SK-N-SH (cell line): ENCODE measurements at regions not wholly inside any gene's neighbourhood (a gene's known extent, or its start where the extent isn't known, plus 50 kb on each side); places are given as distances from the start of the nearest gene placed in this dataset.

Experiments used
- CTCF ChIA-PET: fragments of 300-600, 350-600 bp; formaldehyde crosslinking; extraction: SDS; loops from one replicate; lab custom pipeline; 2021; lab: Yijun Ruan, JAX
- POLR2A ChIA-PET: fragments of 350-600 bp; sonication (Branson Sonifier 250); formaldehyde crosslinking; extraction: SDS; loops from one replicate; lab custom pipeline; 2020; ENCODE audit warnings: antibody characterized with exemption, inconsistent platforms; lab: Yijun Ruan, JAX
- DNase-seq: peaks from one replicate; pipeline ENCODE4 v3.0.0; 2012
- H2AFZ ChIP-seq: fragments of 200-600 bp; sonication (generic); 2 replicates; pipeline ENCODE4 v1.8.1; 2016; ENCODE audit warnings: antibody characterized with exemption, mild to moderate bottlenecking, low read depth
- H3F3A ChIP-seq: fragments of 200-600 bp; sonication (generic); replicated peaks from 2 replicates; pipeline ENCODE3; 2016; ENCODE audit warnings: antibody characterized with exemption, mild to moderate bottlenecking; ENCODE audit not compliant: insufficient read depth
- H3K27ac ChIP-seq, 2 experiments: fragments of 200-500 bp in 1 of 2; fragments of 200-600 bp in 1 of 2; sonication (Bioruptor generic) in 1 of 2; sonication (generic), shearing (Covaris generic) in 1 of 2; 2 replicates each; pipeline versions ENCODE4 v1.5.1 to v1.6.1; 2014 to 2016; ENCODE audit warnings: low read depth in 2 of 2, inconsistent platforms in 1 of 2, low read length in 1 of 2, mild to moderate bottlenecking in 1 of 2, mixed read lengths in 1 of 2
- H3K27me3 ChIP-seq: fragments of 200-600 bp; sonication (generic), shearing (Covaris generic); 2 replicates; pipeline ENCODE4 v1.6.1; 2016; ENCODE audit warnings: mixed run types; ENCODE audit not compliant: insufficient read depth
- H3K36me3 ChIP-seq, 2 experiments: fragments of 200-500 bp in 1 of 2; fragments of 200-600 bp in 1 of 2; sonication (Bioruptor generic) in 1 of 2; sonication (generic) in 1 of 2; replicated peaks in 1 of 2; 2 replicates each; pipeline versions ENCODE3 to v1.5.1; 2014 to 2016; ENCODE audit warnings: low read length in 1 of 2, mild to moderate bottlenecking in 1 of 2; ENCODE audit not compliant: insufficient read depth in 2 of 2, control insufficient read depth in 1 of 2
- H3K4me1 ChIP-seq, 2 experiments: fragments of 200-500 bp in 1 of 2; fragments of 200-600 bp in 1 of 2; sonication (Bioruptor generic) in 1 of 2; sonication (generic), shearing (Covaris generic) in 1 of 2; 2 replicates each; pipeline versions ENCODE4 v1.5.1 to v1.6.1; 2014 to 2016; ENCODE audit warnings: low read depth in 1 of 2, low read length in 1 of 2, mixed run types in 1 of 2; ENCODE audit not compliant: insufficient read depth in 2 of 2, control insufficient read depth in 1 of 2
- H3K4me2 ChIP-seq: fragments of 200-600 bp; sonication (generic), shearing (Covaris generic); 2 replicates; pipeline ENCODE4 v1.6.1; 2017; ENCODE audit warnings: mixed run types
- H3K4me3 ChIP-seq, 2 experiments: fragments of 200-500 bp in 1 of 2; fragments of 200-600 bp in 1 of 2; sonication (Bioruptor generic) in 1 of 2; sonication (generic), shearing (Covaris generic) in 1 of 2; 2 replicates each; pipeline versions ENCODE4 v1.5.1 to v1.8.1; 2014 to 2016; ENCODE audit warnings: low read depth in 2 of 2, inconsistent platforms in 1 of 2, low read length in 1 of 2, mild to moderate bottlenecking in 1 of 2, mixed read lengths in 1 of 2, moderate library complexity in 1 of 2
- H3K79me2 ChIP-seq: fragments of 200-600 bp; sonication (generic); 2 replicates; pipeline ENCODE4 v1.8.1; 2017; ENCODE audit warnings: mild to moderate bottlenecking; ENCODE audit not compliant: insufficient read depth
- H3K9ac ChIP-seq: fragments of 200-600 bp; sonication (generic); 2 replicates; pipeline ENCODE4 v1.6.1; 2017; ENCODE audit warnings: mixed run types
- H3K9me2 ChIP-seq: fragments of 200-600 bp; sonication (generic); 2 replicates; pipeline ENCODE4 v1.6.1; 2017; ENCODE audit warnings: mixed run types
- H3K9me3 ChIP-seq: fragments of 200-600 bp; sonication (generic); 2 replicates; pipeline ENCODE4 v1.6.1; 2017; ENCODE audit warnings: mixed run types, mild to moderate bottlenecking, moderate library complexity
- H4K20me1 ChIP-seq: fragments of 200-600 bp; sonication (generic); 2 replicates; pipeline ENCODE4 v1.6.1; 2017; ENCODE audit warnings: mild to moderate bottlenecking, mixed run types; ENCODE audit not compliant: insufficient read depth
- ELF1 ChIP-seq: IDR thresholded peaks from 2 replicates; pipeline ENCODE4 v1.4.0; 2012
- FOSL2 ChIP-seq: IDR thresholded peaks from 2 replicates; pipeline ENCODE4 v1.4.0; 2012; ENCODE audit warnings: low read depth, mild to moderate bottlenecking, moderate library complexity, borderline replicate concordance
- FOXM1 ChIP-seq: IDR thresholded peaks from 2 replicates; pipeline ENCODE4 v1.4.0; 2012; ENCODE audit warnings: low read depth, mild to moderate bottlenecking
- GATA2 ChIP-seq: sonication (generic); formaldehyde crosslinking; IDR thresholded peaks from 2 replicates; pipeline ENCODE4 v1.5.0; 2020; ENCODE audit warnings: mild to moderate bottlenecking, missing genetic modification reagents
- RCOR1 ChIP-seq: fragments of 150-350 bp; IDR thresholded peaks from 2 replicates; pipeline ENCODE4 v1.6.1; 2017; ENCODE audit warnings: antibody characterized with exemption, low read length
- SMC3 ChIP-seq: IDR thresholded peaks from 2 replicates; pipeline ENCODE4 v1.6.1; 2012; ENCODE audit warnings: low read depth, low read length, improper control_type of control experiment
- TCF12 ChIP-seq: IDR thresholded peaks from 2 replicates; pipeline ENCODE4 v1.4.0; 2012
- USF2 ChIP-seq: fragments of 150-350 bp; IDR thresholded peaks from 2 replicates; pipeline ENCODE4 v1.6.1; 2017; ENCODE audit warnings: antibody characterized with exemption, low read length, low read depth, borderline replicate concordance
- WGBS: methylation state at CpG from one replicate; pipeline ENCODE4 v1.1.6; 2017; ENCODE audit warnings: low lambda C conversion rate; 5-methylcytosine and 5-hydroxymethylcytosine counted together
- TF ChIP-seq, protein P1 (sequence below): IDR thresholded peaks from 2 replicates; pipeline ENCODE4 v1.4.0; 2012; ENCODE audit warnings: low read depth
- TF ChIP-seq, protein P2 (sequence below): fragments of 150-350 bp; IDR thresholded peaks from 2 replicates; pipeline ENCODE4 v1.6.1; 2016; ENCODE audit warnings: mild to moderate bottlenecking, low read depth, low read length

DNA sequence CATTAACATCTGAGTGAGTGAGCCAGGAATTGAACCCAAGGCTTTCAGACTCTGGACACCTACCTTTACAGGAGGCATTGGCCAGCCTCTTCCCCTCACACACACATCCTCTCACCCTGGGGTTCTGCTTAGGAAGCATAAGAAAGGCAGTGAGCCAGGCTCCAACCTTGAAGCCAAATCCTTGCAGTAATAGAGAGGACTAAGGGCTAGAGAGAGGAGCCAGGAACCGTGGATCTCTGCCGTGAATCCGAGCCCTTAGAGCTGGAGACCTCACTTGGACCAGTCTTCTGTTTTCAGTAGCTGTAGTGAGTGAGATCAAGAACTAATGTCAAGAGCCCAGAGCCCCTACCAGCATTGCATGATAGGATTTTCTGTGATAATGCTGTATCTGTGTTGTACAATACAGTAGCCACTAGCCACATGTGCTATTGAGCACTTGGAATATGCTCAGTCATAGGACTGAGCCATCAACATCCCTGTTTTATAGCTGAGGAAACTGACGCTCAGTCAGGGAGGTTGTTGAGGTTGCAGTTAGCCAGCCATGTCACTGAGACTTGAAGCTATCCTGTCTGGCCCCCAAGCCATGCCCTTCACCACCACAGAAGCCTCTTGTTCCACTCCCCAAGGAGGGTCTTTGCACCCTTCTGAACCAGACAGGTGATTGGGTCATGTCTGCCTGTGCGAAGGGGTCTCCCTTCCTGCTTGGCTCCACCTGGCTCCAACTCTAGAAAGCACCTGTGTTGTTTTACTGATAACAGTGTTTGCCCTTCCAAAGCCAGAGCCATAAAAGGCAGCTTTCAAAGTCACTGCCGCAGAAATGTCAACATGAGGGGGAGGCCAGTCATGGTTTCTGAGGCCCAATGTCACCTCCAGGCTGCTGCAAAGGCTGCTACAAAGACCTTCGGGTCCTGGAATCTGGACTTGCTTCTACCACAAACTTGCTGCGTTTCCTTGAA lies 101.1 kb upstream of the JUN start:
- no peaks in the 10 kb centered on the region for H3K36me3 ChIP-seq
- WGBS = 89% methylated on average over 7 of the region's 8 CpGs
- peaks cover 11% of the 10 kb centered on the region for H3F3A ChIP-seq
- POLR2A ChIA-PET = no interaction called here
- H3K79me2 ChIP-seq = no peaks in the 10 kb centered on the region
- no peak for TF ChIP-seq RCOR1
- TF ChIP-seq SMC3 = no peak
- no peak for TF ChIP-seq GATA2 (CRISPR knock-in tag)
- TF ChIP-seq USF2 = no peak
- no peak for TF ChIP-seq TCF12
- TF ChIP-seq, protein P1, sequence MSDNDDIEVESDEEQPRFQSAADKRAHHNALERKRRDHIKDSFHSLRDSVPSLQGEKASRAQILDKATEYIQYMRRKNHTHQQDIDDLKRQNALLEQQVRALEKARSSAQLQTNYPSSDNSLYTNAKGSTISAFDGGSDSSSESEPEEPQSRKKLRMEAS = no peak
- TF ChIP-seq, all 33 proteins: peak for 0
- H3K4me1 ChIP-seq = peaks cover 0 to 23% of the 10 kb centered on the region in 2 experiments; a peak in 2 of 4 replicates
- H3K9me2 ChIP-seq = no peaks in the 10 kb centered on the region
- H4K20me1 ChIP-seq = no peaks in the 10 kb centered on the region
- no peak overlapping the region for H3K4me3 ChIP-seq
- H3K4me2 ChIP-seq = no peak overlapping the region
- no peaks in the 10 kb centered on the region for H3K9me3 ChIP-seq
- no peak overlapping the region for H2AFZ ChIP-seq
- no peak overlapping the region for H3K27ac ChIP-seq
- H3K27me3 ChIP-seq = no peaks in the 10 kb centered on the region
- no peak overlapping the region for H3K9ac ChIP-seq
- no peak for DNase-seq
- CTCF ChIA-PET = no interaction called here

DNA sequence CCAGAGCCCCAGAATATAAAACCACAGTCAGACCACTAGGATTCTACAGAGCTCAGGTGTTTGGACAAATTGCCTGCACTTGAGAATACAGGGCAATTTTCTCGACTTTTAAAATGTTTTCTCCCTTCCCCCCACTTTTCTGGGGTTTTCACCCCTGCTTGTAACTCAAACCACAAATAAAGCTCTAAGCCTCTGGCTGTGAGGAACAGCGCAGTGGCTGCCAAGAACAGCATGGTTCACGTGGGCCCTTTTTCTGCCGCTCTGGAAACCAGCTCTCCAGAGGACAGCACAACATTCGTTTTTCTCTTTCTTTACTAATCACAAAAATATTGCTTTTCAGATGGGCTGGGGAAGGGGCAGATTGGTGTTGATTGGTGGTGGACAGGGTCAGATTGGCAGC lies 102.2 kb upstream of the JUN start:
- TF ChIP-seq ELF1 (no peak), FOXM1 (no peak), FOSL2 (no peak)
- TF ChIP-seq, protein P2, sequence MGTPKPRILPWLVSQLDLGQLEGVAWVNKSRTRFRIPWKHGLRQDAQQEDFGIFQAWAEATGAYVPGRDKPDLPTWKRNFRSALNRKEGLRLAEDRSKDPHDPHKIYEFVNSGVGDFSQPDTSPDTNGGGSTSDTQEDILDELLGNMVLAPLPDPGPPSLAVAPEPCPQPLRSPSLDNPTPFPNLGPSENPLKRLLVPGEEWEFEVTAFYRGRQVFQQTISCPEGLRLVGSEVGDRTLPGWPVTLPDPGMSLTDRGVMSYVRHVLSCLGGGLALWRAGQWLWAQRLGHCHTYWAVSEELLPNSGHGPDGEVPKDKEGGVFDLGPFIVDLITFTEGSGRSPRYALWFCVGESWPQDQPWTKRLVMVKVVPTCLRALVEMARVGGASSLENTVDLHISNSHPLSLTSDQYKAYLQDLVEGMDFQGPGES = no peak
- TF ChIP-seq, all 33 proteins: peak for 0
- no peaks in the 10 kb centered on the region for H3K36me3 ChIP-seq
- no peak overlapping the region for H3K4me2 ChIP-seq
- DNase-seq = no peak
- H3K27ac ChIP-seq = no peak overlapping the region
- 91% methylated on average over 5 of the region's 5 CpGs for WGBS
- H3K9me2 ChIP-seq = no peaks in the 10 kb centered on the region
- peaks cover 0 to 23% of the 10 kb centered on the region in 2 experiments; a peak in 2 of 4 replicates for H3K4me1 ChIP-seq
- H3K9ac ChIP-seq = no peak overlapping the region
- no peaks in the 10 kb centered on the region for H3K27me3 ChIP-seq
- no peaks in the 10 kb centered on the region for H3K9me3 ChIP-seq
- H3K4me3 ChIP-seq = no peak overlapping the region
- no peak overlapping the region for H2AFZ ChIP-seq
- CTCF ChIA-PET = no interaction called here
- peaks cover 11% of the 10 kb centered on the region for H3F3A ChIP-seq
- H4K20me1 ChIP-seq = no peaks in the 10 kb centered on the region
- POLR2A ChIA-PET = no interaction called here
- no peaks in the 10 kb centered on the region for H3K79me2 ChIP-seq
